Liver (tissue), 3 donors: ENCODE measurements at regions not wholly inside any gene's neighbourhood (a gene's known extent, or its start where the extent isn't known, plus 50 kb on each side); places are given as distances from the start of the nearest gene placed in this dataset.

Source experiments
- CTCF ChIP-seq: fragments of 150-350 bp; IDR thresholded peaks from 2 replicates; pipeline ENCODE4 v1.5.1; 2017; ENCODE audit warnings: improper control_type of control experiment, low read depth, low read length; ENCODE audit not compliant: missing input control
- EGR1 ChIP-seq, 2 donors: IDR thresholded peaks; 2 replicates each; pipeline ENCODE4 v1.6.1; 2016 to 2018; ENCODE audit warnings: antibody characterized with exemption in 2 of 2, low read depth in 2 of 2
- FOXA1 ChIP-seq: IDR thresholded peaks from 2 replicates; pipeline ENCODE4 v1.6.1; 2016; ENCODE audit warnings: antibody characterized with exemption
- GABPA ChIP-seq, 2 donors: IDR thresholded peaks in 1 of 2; conservative IDR thresholded peaks in 1 of 2; 2 replicates each; pipeline ENCODE4 v1.6.1; 2016; ENCODE audit warnings: antibody characterized with exemption in 2 of 2, mild to moderate bottlenecking in 1 of 2, moderate library complexity in 1 of 2
- JUND ChIP-seq, 2 donors: IDR thresholded peaks; 2 replicates each; pipeline ENCODE4 v1.6.1; 2016; ENCODE audit warnings: antibody characterized with exemption in 2 of 2
- MAX ChIP-seq: IDR thresholded peaks from 2 replicates; pipeline ENCODE4 v1.6.1; 2016; ENCODE audit warnings: antibody characterized with exemption
- NR2F2 ChIP-seq: IDR thresholded peaks from 2 replicates; pipeline ENCODE4 v1.6.1; 2016; ENCODE audit warnings: antibody characterized with exemption
- RXRA ChIP-seq, 2 donors: IDR thresholded peaks; 2 replicates each; pipeline ENCODE4 v1.6.1; 2017 to 2018; ENCODE audit warnings: antibody characterized with exemption in 2 of 2, mild to moderate bottlenecking in 1 of 2
- SP1 ChIP-seq: IDR thresholded peaks from 2 replicates; pipeline ENCODE4 v1.6.1; 2018; ENCODE audit warnings: antibody characterized with exemption, mild to moderate bottlenecking
- TAF1 ChIP-seq: conservative IDR thresholded peaks from 2 replicates; pipeline ENCODE4 v1.6.1; 2016; ENCODE audit warnings: antibody characterized with exemption, mild to moderate bottlenecking
- YY1 ChIP-seq: IDR thresholded peaks from 2 replicates; pipeline ENCODE4 v1.6.1; 2016; ENCODE audit warnings: antibody characterized with exemption, mild to moderate bottlenecking
- TF ChIP-seq, protein P1 (sequence below): IDR thresholded peaks from 2 replicates; pipeline ENCODE4 v1.6.1; 2016; ENCODE audit warnings: antibody characterized with exemption
- TF ChIP-seq, protein P2 (sequence below): IDR thresholded peaks from 2 replicates; pipeline ENCODE4 v1.6.1; 2016; ENCODE audit warnings: antibody characterized with exemption, mild to moderate bottlenecking
- TF ChIP-seq, protein P3 (sequence below): IDR thresholded peaks from 2 replicates; pipeline ENCODE4 v1.6.1; 2016; ENCODE audit warnings: antibody characterized with exemption
- donor health status: healthy.
- donor health status: healthy.

GRCh38 chr9:86517475-86517874, 163.3 kb upstream of the TUT7 start:
- TF ChIP-seq TAF1 (no peak), CTCF (no peak), YY1 (no peak), RXRA (IDR thresholded peaks at IDR 0.05) (no peak), MAX (no peak), JUND (IDR thresholded peaks at IDR 0.05) (no peak), FOXA1 (no peak), GABPA (IDR thresholded peaks at IDR 0.05 in 1 of 2, conservative IDR thresholded peaks at IDR 0.05 in 1 of 2) (no peak), NR2F2 (no peak), EGR1 (IDR thresholded peaks at IDR 0.05; ENCODE audit: low read depth in 2 of 2) (no peak), SP1 (no peak)
- TF ChIP-seq, protein P1, sequence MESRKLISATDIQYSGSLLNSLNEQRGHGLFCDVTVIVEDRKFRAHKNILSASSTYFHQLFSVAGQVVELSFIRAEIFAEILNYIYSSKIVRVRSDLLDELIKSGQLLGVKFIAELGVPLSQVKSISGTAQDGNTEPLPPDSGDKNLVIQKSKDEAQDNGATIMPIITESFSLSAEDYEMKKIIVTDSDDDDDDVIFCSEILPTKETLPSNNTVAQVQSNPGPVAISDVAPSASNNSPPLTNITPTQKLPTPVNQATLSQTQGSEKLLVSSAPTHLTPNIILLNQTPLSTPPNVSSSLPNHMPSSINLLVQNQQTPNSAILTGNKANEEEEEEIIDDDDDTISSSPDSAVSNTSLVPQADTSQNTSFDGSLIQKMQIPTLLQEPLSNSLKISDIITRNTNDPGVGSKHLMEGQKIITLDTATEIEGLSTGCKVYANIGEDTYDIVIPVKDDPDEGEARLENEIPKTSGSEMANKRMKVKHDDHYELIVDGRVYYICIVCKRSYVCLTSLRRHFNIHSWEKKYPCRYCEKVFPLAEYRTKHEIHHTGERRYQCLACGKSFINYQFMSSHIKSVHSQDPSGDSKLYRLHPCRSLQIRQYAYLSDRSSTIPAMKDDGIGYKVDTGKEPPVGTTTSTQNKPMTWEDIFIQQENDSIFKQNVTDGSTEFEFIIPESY, result no peak
- TF ChIP-seq, protein P2, sequence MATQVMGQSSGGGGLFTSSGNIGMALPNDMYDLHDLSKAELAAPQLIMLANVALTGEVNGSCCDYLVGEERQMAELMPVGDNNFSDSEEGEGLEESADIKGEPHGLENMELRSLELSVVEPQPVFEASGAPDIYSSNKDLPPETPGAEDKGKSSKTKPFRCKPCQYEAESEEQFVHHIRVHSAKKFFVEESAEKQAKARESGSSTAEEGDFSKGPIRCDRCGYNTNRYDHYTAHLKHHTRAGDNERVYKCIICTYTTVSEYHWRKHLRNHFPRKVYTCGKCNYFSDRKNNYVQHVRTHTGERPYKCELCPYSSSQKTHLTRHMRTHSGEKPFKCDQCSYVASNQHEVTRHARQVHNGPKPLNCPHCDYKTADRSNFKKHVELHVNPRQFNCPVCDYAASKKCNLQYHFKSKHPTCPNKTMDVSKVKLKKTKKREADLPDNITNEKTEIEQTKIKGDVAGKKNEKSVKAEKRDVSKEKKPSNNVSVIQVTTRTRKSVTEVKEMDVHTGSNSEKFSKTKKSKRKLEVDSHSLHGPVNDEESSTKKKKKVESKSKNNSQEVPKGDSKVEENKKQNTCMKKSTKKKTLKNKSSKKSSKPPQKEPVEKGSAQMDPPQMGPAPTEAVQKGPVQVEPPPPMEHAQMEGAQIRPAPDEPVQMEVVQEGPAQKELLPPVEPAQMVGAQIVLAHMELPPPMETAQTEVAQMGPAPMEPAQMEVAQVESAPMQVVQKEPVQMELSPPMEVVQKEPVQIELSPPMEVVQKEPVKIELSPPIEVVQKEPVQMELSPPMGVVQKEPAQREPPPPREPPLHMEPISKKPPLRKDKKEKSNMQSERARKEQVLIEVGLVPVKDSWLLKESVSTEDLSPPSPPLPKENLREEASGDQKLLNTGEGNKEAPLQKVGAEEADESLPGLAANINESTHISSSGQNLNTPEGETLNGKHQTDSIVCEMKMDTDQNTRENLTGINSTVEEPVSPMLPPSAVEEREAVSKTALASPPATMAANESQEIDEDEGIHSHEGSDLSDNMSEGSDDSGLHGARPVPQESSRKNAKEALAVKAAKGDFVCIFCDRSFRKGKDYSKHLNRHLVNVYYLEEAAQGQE, result no peak
- TF ChIP-seq, protein P3, sequence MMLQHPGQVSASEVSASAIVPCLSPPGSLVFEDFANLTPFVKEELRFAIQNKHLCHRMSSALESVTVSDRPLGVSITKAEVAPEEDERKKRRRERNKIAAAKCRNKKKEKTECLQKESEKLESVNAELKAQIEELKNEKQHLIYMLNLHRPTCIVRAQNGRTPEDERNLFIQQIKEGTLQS, result no peak
